Bronchial epithelial cell (primary cell): ENCODE measurements at regions not wholly inside any gene's neighbourhood (a gene's known extent, or its start where the extent isn't known, plus 50 kb on each side); places are given as distances from the start of the nearest gene placed in this dataset.
"Not testable (repeated sequence)": the region's sequence is repeated elsewhere in the genome, so short reads cannot be mapped to it uniquely, and the experiment has no call there.

Experiments
- DNase-seq: peaks from one replicate; pipeline ENCODE4 v3.0.0-alpha.2; 2010; ENCODE audit warnings: low read depth
- FAIRE-seq: peaks from 2 replicates; lab custom pipeline; 2011; peaks lifted over from hg19 to GRCh38; lab: Jason Lieb, UNC
- H3K27me3 ChIP-seq: 2 replicates; pipeline ENCODE4 v1.5.1; 2011; ENCODE audit warnings: low read length; ENCODE audit not compliant: control insufficient read depth, insufficient read depth
- H3K36me3 ChIP-seq: 2 replicates; pipeline ENCODE4 v1.5.1; 2011; ENCODE audit warnings: low read length; ENCODE audit not compliant: control insufficient read depth, insufficient read depth
- H3K4me3 ChIP-seq: 2 replicates; pipeline ENCODE4 v1.5.1; 2011; ENCODE audit warnings: mild to moderate bottlenecking, low read depth, low read length, control low read depth
- CTCF ChIP-seq: IDR thresholded peaks from 2 replicates; pipeline ENCODE4 v1.5.1; 2011; ENCODE audit warnings: mild to moderate bottlenecking, moderate library complexity, low read length, control low read depth, inconsistent platforms; ENCODE audit not compliant: insufficient read depth, severe bottlenecking

- no peak for TF ChIP-seq CTCF
- Histone ChIP-seq H3K27me3 (no peaks in the 10 kb centered on the region), H3K36me3 (no peaks in the 10 kb centered on the region), H3K4me3 (no peak overlapping the region)
- DNase-seq (no peak), FAIRE-seq (no peak)
Measured at GRCh38 chr6:110542311-110543024, 66.1 kb upstream of the SLC22A16 start.

- DNase-seq (no peak), FAIRE-seq (no peak)
- no peaks in the 10 kb centered on the region for H3K27me3 ChIP-seq
- H3K4me3 ChIP-seq: no peak overlapping the region
- no peak for TF ChIP-seq CTCF
- H3K36me3 ChIP-seq: no peaks in the 10 kb centered on the region
Measured at GRCh38 chr6:110541701-110542309, 65.4 kb upstream of the SLC22A16 start.

GRCh38 chr6:110539277-110540019 is 63.0 kb upstream of the SLC22A16 start:
- FAIRE-seq, DNase-seq, H3K4me3 ChIP-seq, H3K27me3 ChIP-seq, H3K36me3 ChIP-seq: not testable (repeated sequence)

- Histone ChIP-seq H3K36me3 (no peaks in the 10 kb centered on the region), H3K27me3 (no peaks in the 10 kb centered on the region), H3K4me3 (no peak overlapping the region)
- FAIRE-seq (no peak), DNase-seq (no peak)
- no peak for TF ChIP-seq CTCF
Measured at GRCh38 chr6:110538416-110539160, 62.2 kb upstream of the SLC22A16 start.

- no peak overlapping the region for H3K4me3 ChIP-seq
- peak; percentile 85 for FAIRE-seq
Measured at GRCh38 chr6:110537208-110538123, 61.1 kb upstream of the SLC22A16 start.

More at GRCh38 chr6:110537208-110538123, 61.1 kb upstream of the SLC22A16 start:
- DNase-seq: peak; percentile 97
- Histone ChIP-seq H3K36me3 (no peaks in the 10 kb centered on the region), H3K27me3 (no peaks in the 10 kb centered on the region)
- no peak for TF ChIP-seq CTCF
